Neural cell (in vitro differentiated cells): ENCODE measurements at regions not wholly inside any gene's neighbourhood (a gene's known extent, or its start where the extent isn't known, plus 50 kb on each side); places are given as distances from the start of the nearest gene placed in this dataset.

ENCODE experiments used
- CTCF ChIP-seq: fragments of 450-650 bp; IDR thresholded peaks from 2 replicates; pipeline ENCODE4 v1.5.1; 2014; ENCODE audit warnings: antibody characterized with exemption, mild to moderate bottlenecking, moderate library complexity; ENCODE audit not compliant: poor library complexity, severe bottlenecking
- REST ChIP-seq: IDR thresholded peaks from 2 replicates; pipeline ENCODE4 v1.6.1; 2012; ENCODE audit warnings: borderline replicate concordance

- TF ChIP-seq CTCF: no peak
- no peak for TF ChIP-seq REST
Observed at GRCh38 chr7:18102576-18102975, 74.9 kb upstream of the PRPS1L1 start.
